SK-N-SH treated with all-trans-retinoic acid at 6 μM for 48 hours (cell line): ENCODE measurements at regions not wholly inside any gene's neighbourhood (a gene's known extent, or its start where the extent isn't known, plus 50 kb on each side); places are given as distances from the start of the nearest gene placed in this dataset.

ENCODE experiments used
- ATAC-seq: fragments of 200-7000 bp; cut with Tn5 transposase; 3 replicates; pipeline ENCODE4 v1.9.1; 2020; ENCODE audit warnings: mild to moderate bottlenecking, moderate library complexity
- ARNTL ChIP-seq: fragments of 450-650 bp; formaldehyde crosslinking; IDR thresholded peaks from 2 replicates; pipeline ENCODE4 v1.5.0; 2020; ENCODE audit warnings: low read depth, mild to moderate bottlenecking, moderate library complexity, borderline replicate concordance
- BACH2 ChIP-seq: fragments of 250-450 bp; sonication (Bioruptor Pico); IDR thresholded peaks from 2 replicates; pipeline ENCODE4 v1.9.0; 2021; ENCODE audit warnings: mild to moderate bottlenecking, borderline replicate concordance
- CREB5 ChIP-seq: fragments of 250-450 bp; sonication (Bioruptor Pico); IDR thresholded peaks from 2 replicates; pipeline ENCODE4 v1.5.1; 2020; ENCODE audit warnings: low read depth, mild to moderate bottlenecking, moderate library complexity
- CSDC2 ChIP-seq: fragments of 250-450 bp; sonication (Bioruptor Pico); IDR thresholded peaks from 2 replicates; pipeline ENCODE4 v1.5.0; 2020; ENCODE audit warnings: mild to moderate bottlenecking, moderate library complexity
- ESRRG ChIP-seq: fragments of 250-450 bp; sonication (Bioruptor Pico); IDR thresholded peaks from 2 replicates; pipeline ENCODE4 v1.6.1; 2021; ENCODE audit warnings: mild to moderate bottlenecking
- GLIS3 ChIP-seq: fragments of 250-450 bp; sonication (Bioruptor Pico); IDR thresholded peaks from 2 replicates; pipeline ENCODE4 v1.5.0; 2020; ENCODE audit warnings: mild to moderate bottlenecking, moderate library complexity
- ISL1 ChIP-seq: fragments of 250-450 bp; sonication (Bioruptor Pico); IDR thresholded peaks from 2 replicates; pipeline ENCODE4 v2.1.2; 2022; ENCODE audit warnings: mild to moderate bottlenecking, moderate library complexity
- OSR1 ChIP-seq: fragments of 250-450 bp; sonication (Bioruptor Pico); IDR thresholded peaks from 2 replicates; pipeline ENCODE4 v1.8.0; 2022; ENCODE audit warnings: moderate library complexity, mild to moderate bottlenecking, inconsistent platforms
- PATZ1 ChIP-seq: fragments of 250-450 bp; sonication (Bioruptor Pico); IDR thresholded peaks from 2 replicates; pipeline ENCODE4 v1.8.0; 2020; ENCODE audit warnings: mild to moderate bottlenecking, moderate library complexity, borderline replicate concordance
- POU6F1 ChIP-seq: fragments of 250-450 bp; sonication (Bioruptor Pico); IDR thresholded peaks from 2 replicates; pipeline ENCODE4 v1.8.0; 2021; ENCODE audit warnings: low read depth, mild to moderate bottlenecking, moderate library complexity, borderline replicate concordance
- PPARA ChIP-seq: fragments of 250-450 bp; sonication (Bioruptor Pico); IDR thresholded peaks from 2 replicates; pipeline ENCODE4 v1.5.0; 2020; ENCODE audit warnings: mild to moderate bottlenecking, borderline replicate concordance
- RARB ChIP-seq: fragments of 250-450 bp; sonication (Bioruptor Pico); IDR thresholded peaks from 2 replicates; pipeline ENCODE4 v1.8.0; 2021; ENCODE audit warnings: mild to moderate bottlenecking, moderate library complexity
- SNAI2 ChIP-seq: fragments of 250-450 bp; sonication (Bioruptor Pico); IDR thresholded peaks from 2 replicates; pipeline ENCODE4 v1.5.0; 2020; ENCODE audit warnings: mild to moderate bottlenecking, moderate library complexity
- TCF4 ChIP-seq: fragments of 250-450 bp; sonication (Bioruptor Pico); IDR thresholded peaks from 2 replicates; pipeline ENCODE4 v1.8.0; 2021; ENCODE audit warnings: mild to moderate bottlenecking, moderate library complexity, borderline replicate concordance
- TOX ChIP-seq: fragments of 250-450 bp; sonication (Bioruptor Pico); IDR thresholded peaks from 2 replicates; pipeline ENCODE4 v1.8.0; 2021; ENCODE audit warnings: mild to moderate bottlenecking, moderate library complexity, borderline replicate concordance
- TSHZ2 ChIP-seq: fragments of 250-450 bp; sonication (Bioruptor Pico); IDR thresholded peaks from 2 replicates; pipeline ENCODE4 v1.5.0; 2020; ENCODE audit warnings: mild to moderate bottlenecking, moderate library complexity
- ZC3H10 ChIP-seq: fragments of 250-450 bp; sonication (Bioruptor Pico); IDR thresholded peaks from 2 replicates; pipeline ENCODE4 v1.5.1; 2021; ENCODE audit warnings: mild to moderate bottlenecking, moderate library complexity
- ZFP3 ChIP-seq: fragments of 250-450 bp; sonication (Bioruptor Pico); IDR thresholded peaks from 2 replicates; pipeline ENCODE4 v1.5.0; 2020; ENCODE audit warnings: mild to moderate bottlenecking, moderate library complexity
- ZFP30 ChIP-seq: fragments of 450-650 bp; formaldehyde crosslinking; IDR thresholded peaks from 2 replicates; pipeline ENCODE4 v1.5.0; 2022; ENCODE audit warnings: mild to moderate bottlenecking, moderate library complexity
- ZNF565 ChIP-seq: fragments of 450-650 bp; formaldehyde crosslinking; conservative IDR thresholded peaks from 2 replicates; pipeline ENCODE4 v1.5.0; 2020; ENCODE audit warnings: low read depth, mild to moderate bottlenecking, moderate library complexity
- ZNF70 ChIP-seq: fragments of 450-650 bp; formaldehyde crosslinking; IDR thresholded peaks from 2 replicates; pipeline ENCODE4 v1.5.0; 2020; ENCODE audit warnings: mild to moderate bottlenecking, moderate library complexity
- ZNF8 ChIP-seq: fragments of 450-650 bp; formaldehyde crosslinking; IDR thresholded peaks from 2 replicates; pipeline ENCODE4 v1.5.0; 2020; ENCODE audit warnings: mild to moderate bottlenecking, moderate library complexity
- TF ChIP-seq, protein P1 (sequence below): fragments of 250-450 bp; sonication (Bioruptor Pico); IDR thresholded peaks from 2 replicates; pipeline ENCODE4 v1.5.1; 2021; ENCODE audit warnings: mild to moderate bottlenecking, moderate library complexity

GRCh38 chr2:186201371-186201770, 284.7 kb upstream of the ZC3H15 start:
- ATAC-seq = no peak
- no peak for TF ChIP-seq SNAI2
- TF ChIP-seq ARNTL (CRISPR knock-in tag) = no peak
- no peak for TF ChIP-seq ZFP3 (CRISPR knock-in tag)
- no peak for TF ChIP-seq ZNF70 (CRISPR knock-in tag)
- TF ChIP-seq PATZ1 (CRISPR knock-in tag) = no peak
- TF ChIP-seq RARB (CRISPR knock-in tag) = no peak
- no peak for TF ChIP-seq TOX (CRISPR knock-in tag)
- no peak for TF ChIP-seq ZFP30
- TF ChIP-seq BACH2 (CRISPR knock-in tag) = no peak
- TF ChIP-seq PPARA = no peak

DNA sequence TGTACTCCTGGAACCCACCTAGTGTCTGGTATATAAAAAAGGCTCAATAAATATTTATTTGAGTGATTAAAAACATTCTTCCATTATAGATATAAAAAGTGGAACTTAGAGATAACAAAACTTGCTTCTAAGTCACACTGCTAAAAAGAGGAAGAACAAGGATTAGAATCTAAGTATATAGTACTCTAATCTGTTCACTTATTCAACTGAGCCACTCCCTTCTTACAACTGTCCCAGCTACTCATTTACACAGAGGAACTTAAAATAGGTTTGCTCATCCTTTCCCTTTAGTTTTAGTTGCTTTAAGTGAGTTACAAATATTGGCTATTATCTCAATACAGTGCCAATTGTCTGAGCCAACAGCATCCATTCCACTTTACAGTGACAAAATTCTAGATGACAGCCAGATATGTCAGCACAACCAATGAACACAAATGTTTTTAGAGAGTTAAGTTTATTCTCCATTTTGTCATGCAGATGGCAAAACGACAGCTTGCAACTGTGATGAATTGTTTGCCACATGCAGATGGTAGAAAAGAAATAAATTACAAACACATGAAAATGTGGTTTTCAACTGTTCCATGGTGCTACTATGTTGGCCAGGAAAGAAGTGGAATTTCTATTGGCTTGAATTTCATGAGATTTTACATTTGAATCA, 280.7 kb upstream of the ZC3H15 start:
- no peak for ATAC-seq
- TF ChIP-seq ZFP30 = no peak
- TF ChIP-seq SNAI2 = no peak
- TF ChIP-seq GLIS3 (CRISPR knock-in tag) = no peak
- no peak for TF ChIP-seq ZFP3 (CRISPR knock-in tag)
- no peak for TF ChIP-seq ARNTL (CRISPR knock-in tag)
- no peak for TF ChIP-seq BACH2 (CRISPR knock-in tag)
- no peak for TF ChIP-seq ISL1 (CRISPR knock-in tag)
- no peak for TF ChIP-seq TCF4
- TF ChIP-seq RARB (CRISPR knock-in tag) = no peak
- no peak for TF ChIP-seq ZC3H10 (CRISPR knock-in tag)
- no peak for TF ChIP-seq CSDC2 (CRISPR knock-in tag)
- no peak for TF ChIP-seq ZNF8 (CRISPR knock-in tag)
- TF ChIP-seq ZNF70 (CRISPR knock-in tag) = no peak
- TF ChIP-seq PATZ1 (CRISPR knock-in tag) = no peak
- TF ChIP-seq, protein P1, sequence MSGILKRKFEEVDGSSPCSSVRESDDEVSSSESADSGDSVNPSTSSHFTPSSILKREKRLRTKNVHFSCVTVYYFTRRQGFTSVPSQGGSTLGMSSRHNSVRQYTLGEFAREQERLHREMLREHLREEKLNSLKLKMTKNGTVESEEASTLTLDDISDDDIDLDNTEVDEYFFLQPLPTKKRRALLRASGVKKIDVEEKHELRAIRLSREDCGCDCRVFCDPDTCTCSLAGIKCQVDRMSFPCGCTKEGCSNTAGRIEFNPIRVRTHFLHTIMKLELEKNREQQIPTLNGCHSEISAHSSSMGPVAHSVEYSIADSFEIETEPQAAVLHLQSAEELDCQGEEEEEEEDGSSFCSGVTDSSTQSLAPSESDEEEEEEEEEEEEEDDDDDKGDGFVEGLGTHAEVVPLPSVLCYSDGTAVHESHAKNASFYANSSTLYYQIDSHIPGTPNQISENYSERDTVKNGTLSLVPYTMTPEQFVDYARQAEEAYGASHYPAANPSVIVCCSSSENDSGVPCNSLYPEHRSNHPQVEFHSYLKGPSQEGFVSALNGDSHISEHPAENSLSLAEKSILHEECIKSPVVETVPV (CRISPR knock-in tag) = no peak
- TF ChIP-seq ZNF565 (CRISPR knock-in tag) = no peak
- no peak for TF ChIP-seq TSHZ2 (CRISPR knock-in tag)
- no peak for TF ChIP-seq POU6F1
- TF ChIP-seq PPARA = no peak

- no peak for ATAC-seq
- no peak for TF ChIP-seq TCF4
- TF ChIP-seq RARB (CRISPR knock-in tag) = no peak
- no peak for TF ChIP-seq POU6F1
- TF ChIP-seq ZC3H10 (CRISPR knock-in tag) = no peak
- TF ChIP-seq GLIS3 (CRISPR knock-in tag) = no peak
- TF ChIP-seq SNAI2 = no peak
- no peak for TF ChIP-seq TOX (CRISPR knock-in tag)
- no peak for TF ChIP-seq ZNF8 (CRISPR knock-in tag)
- TF ChIP-seq ZFP30 = no peak
- TF ChIP-seq CSDC2 (CRISPR knock-in tag) = no peak
- no peak for TF ChIP-seq OSR1 (CRISPR knock-in tag)
- TF ChIP-seq ZNF565 (CRISPR knock-in tag) = no peak
- no peak for TF ChIP-seq ZNF70 (CRISPR knock-in tag)
- TF ChIP-seq ESRRG = no peak
- no peak for TF ChIP-seq PPARA
- no peak for TF ChIP-seq ISL1 (CRISPR knock-in tag)
- no peak for TF ChIP-seq ARNTL (CRISPR knock-in tag)
- no peak for TF ChIP-seq CREB5
These were observed 276.5 kb upstream of the ZC3H15 start for GRCh38 chr2:186209532-186209931.
